WTC11 (cell line): ENCODE measurements at regions not wholly inside any gene's neighbourhood (a gene's known extent, or its start where the extent isn't known, plus 50 kb on each side); places are given as distances from the start of the nearest gene placed in this dataset.

ENCODE experiments used
- ATF6 ChIP-seq: sonication (generic); formaldehyde crosslinking; IDR thresholded peaks from 2 replicates; pipeline ENCODE4 v1.8.1; 2023; ENCODE audit warnings: mild to moderate bottlenecking, missing genetic modification reagents
- CTCF ChIP-seq: fragments of 200-600 bp; IDR thresholded peaks from 2 replicates; pipeline ENCODE4 v1.8.0; 2022; ENCODE audit warnings: antibody characterized with exemption
- ESRRA ChIP-seq: sonication (generic); formaldehyde crosslinking; IDR thresholded peaks from 2 replicates; pipeline ENCODE4 v1.8.1; 2022; ENCODE audit warnings: mild to moderate bottlenecking, missing genetic modification reagents, borderline replicate concordance
- FOXP1 ChIP-seq: sonication (generic); formaldehyde crosslinking; IDR thresholded peaks from 2 replicates; pipeline ENCODE4 v1.8.0; 2022; ENCODE audit warnings: missing genetic modification reagents, mild to moderate bottlenecking, moderate library complexity, borderline replicate concordance
- HMGXB4 ChIP-seq: sonication (generic); formaldehyde crosslinking; IDR thresholded peaks from 2 replicates; pipeline ENCODE4 v1.8.1; 2023; ENCODE audit warnings: mild to moderate bottlenecking, moderate library complexity, missing genetic modification reagents
- JUN ChIP-seq: sonication (generic); formaldehyde crosslinking; IDR thresholded peaks from 2 replicates; pipeline ENCODE4 v1.8.0; 2023; ENCODE audit warnings: mild to moderate bottlenecking, missing genetic modification reagents
- SP1 ChIP-seq: sonication (generic); formaldehyde crosslinking; conservative IDR thresholded peaks from 2 replicates; pipeline ENCODE4 v1.8.1; 2022; ENCODE audit warnings: missing genetic modification reagents
- STAT6 ChIP-seq: sonication (generic); formaldehyde crosslinking; conservative IDR thresholded peaks from 2 replicates; pipeline ENCODE4 v1.8.1; 2023; ENCODE audit warnings: mild to moderate bottlenecking, low read depth, missing genetic modification reagents, moderate library complexity

- TF ChIP-seq CTCF (no peak), ESRRA (CRISPR knock-in tag) (no peak), SP1 (no peak), STAT6 (CRISPR knock-in tag) (no peak), HMGXB4 (no peak), FOXP1 (no peak), JUN (CRISPR knock-in tag) (no peak), ATF6 (CRISPR knock-in tag) (no peak)
Observed at GRCh38 chr3:64365877-64366276, 140.6 kb upstream of the PRICKLE2 start.
